ENCODE measurements at regions not wholly inside any gene's neighbourhood (a gene's known extent, or its start where the extent isn't known, plus 50 kb on each side); places are given as distances from the start of the nearest gene placed in this dataset.

- no peak for TF ChIP-seq EZH2 (IDR thresholded peaks at IDR 0.05; ENCODE audit: low read depth)
- TF ChIP-seq CTCF (conservative IDR thresholded peaks at IDR 0.05) = no peak
- no peaks in the 10 kb centered on the region for H3K36me3 ChIP-seq (ENCODE audit: low read depth)
- ChIA-PET POLR2A (ENCODE audit: unreplicated experiment) (no interaction called here), CTCF (no interaction called here)
- no peak for DNase-seq
- H3K4me3 ChIP-seq = no peak overlapping the region
- no peaks in the 10 kb centered on the region for H3K9me2 ChIP-seq (ENCODE audit: insufficient read depth)
- H3K27me3 ChIP-seq (ENCODE audit: insufficient read depth, low read depth) = peaks cover 24% of the 10 kb centered on the region
- BruUV-seq (replicated peaks) = no TSS peak
- no peaks in the 10 kb centered on the region for H3K4me1 ChIP-seq (replicated peaks; ENCODE audit: insufficient read depth)
- no peak overlapping the region for H3K27ac ChIP-seq
- no peaks in the 10 kb centered on the region for H3K9me3 ChIP-seq (ENCODE audit: insufficient read depth, low read depth)
- no peak overlapping the region for H2AFZ ChIP-seq
- H3F3A ChIP-seq (ENCODE audit: insufficient read depth, low read depth) = no peaks in the 10 kb centered on the region
- H4K20me1 ChIP-seq (ENCODE audit: insufficient read depth) = no peaks in the 10 kb centered on the region
- intact Hi-C loops (cut with micrococcal nuclease; ENCODE audit: unreplicated experiment) = no loop called here
- no peak overlapping the region for H3K4me2 ChIP-seq
- no peaks in the 10 kb centered on the region for H3K79me2 ChIP-seq (ENCODE audit: low read depth)
Observed at GRCh38 chr20:40010483-40010882, 678.6 kb downstream of the MAFB start.

- Histone ChIP-seq H3K79me2 (ENCODE audit: low read depth) (no peaks in the 10 kb centered on the region), H3F3A (ENCODE audit: insufficient read depth, low read depth) (no peaks in the 10 kb centered on the region), H3K9me3 (ENCODE audit: insufficient read depth, low read depth) (no peaks in the 10 kb centered on the region), H3K4me1 (replicated peaks; ENCODE audit: insufficient read depth) (no peaks in the 10 kb centered on the region), H3K4me2 (no peak overlapping the region), H3K27ac (no peak overlapping the region), H3K9me2 (ENCODE audit: insufficient read depth) (no peaks in the 10 kb centered on the region), H3K36me3 (ENCODE audit: low read depth) (no peaks in the 10 kb centered on the region), H3K27me3 (ENCODE audit: insufficient read depth, low read depth) (peaks cover 21% of the 10 kb centered on the region), H4K20me1 (ENCODE audit: insufficient read depth) (no peaks in the 10 kb centered on the region), H2AFZ (no peak overlapping the region), H3K4me3 (no peak overlapping the region)
- DNase-seq = no peak
- no TSS peak for BruUV-seq (replicated peaks)
- no peak for TF ChIP-seq EZH2 (IDR thresholded peaks at IDR 0.05; ENCODE audit: low read depth)
- no peak for TF ChIP-seq CTCF (conservative IDR thresholded peaks at IDR 0.05)
- CTCF ChIA-PET = no interaction called here
- POLR2A ChIA-PET (ENCODE audit: unreplicated experiment) = no interaction called here
- intact Hi-C loops (cut with micrococcal nuclease; ENCODE audit: unreplicated experiment) = no loop called here
Observed at GRCh38 chr20:40009542-40009941, 679.5 kb downstream of the MAFB start.

GRCh38 chr20:40008177-40008576 lies 680.9 kb downstream of the MAFB start:
- no peak overlapping the region for H3K4me3 ChIP-seq
- no peaks in the 10 kb centered on the region for H3K9me2 ChIP-seq (ENCODE audit: insufficient read depth)
- intact Hi-C loops (cut with micrococcal nuclease; ENCODE audit: unreplicated experiment) = no loop called here
- H3K36me3 ChIP-seq (ENCODE audit: low read depth) = no peaks in the 10 kb centered on the region
- no peaks in the 10 kb centered on the region for H3F3A ChIP-seq (ENCODE audit: insufficient read depth, low read depth)
- POLR2A ChIA-PET (ENCODE audit: unreplicated experiment) = no interaction called here
- H3K9me3 ChIP-seq (ENCODE audit: insufficient read depth, low read depth) = no peaks in the 10 kb centered on the region
- no peaks in the 10 kb centered on the region for H3K4me1 ChIP-seq (replicated peaks; ENCODE audit: insufficient read depth)
- DNase-seq = no peak
- no peak overlapping the region for H3K4me2 ChIP-seq
- no peak for TF ChIP-seq CTCF (conservative IDR thresholded peaks at IDR 0.05)
- H4K20me1 ChIP-seq (ENCODE audit: insufficient read depth) = no peaks in the 10 kb centered on the region
- CTCF ChIA-PET = no interaction called here
- H2AFZ ChIP-seq = no peak overlapping the region
- no peaks in the 10 kb centered on the region for H3K79me2 ChIP-seq (ENCODE audit: low read depth)
- no TSS peak for BruUV-seq (replicated peaks)
- peaks cover 17% of the 10 kb centered on the region for H3K27me3 ChIP-seq (ENCODE audit: insufficient read depth, low read depth)
- no peak overlapping the region for H3K27ac ChIP-seq
